Loucy (cell line): ENCODE measurements at regions not wholly inside any gene's neighbourhood (a gene's known extent, or its start where the extent isn't known, plus 50 kb on each side); places are given as distances from the start of the nearest gene placed in this dataset.

ENCODE experiments used
- H2AFZ ChIP-seq: fragments of 200-600 bp; sonication (generic); 2 replicates; pipeline ENCODE4 v1.6.0; 2016; ENCODE audit warnings: antibody characterized with exemption, mild to moderate bottlenecking, low read length, moderate library complexity
- H3F3A ChIP-seq: fragments of 200-600 bp; 2 replicates; pipeline ENCODE4 v1.6.0; 2016; ENCODE audit warnings: antibody characterized with exemption, low read depth, mild to moderate bottlenecking
- H3K27me3 ChIP-seq: fragments of 200-600 bp; sonication (generic); 2 replicates; pipeline ENCODE4 v1.6.1; 2014; ENCODE audit warnings: low read length, mild to moderate bottlenecking; ENCODE audit not compliant: insufficient read depth, poor library complexity, severe bottlenecking
- H3K36me3 ChIP-seq: fragments of 200-600 bp; sonication (generic); 2 replicates; pipeline ENCODE4 v1.6.1; 2016; ENCODE audit warnings: low read length; ENCODE audit not compliant: insufficient read depth
- H3K4me1 ChIP-seq: fragments of 200-600 bp; sonication (generic); 2 replicates; pipeline ENCODE4 v1.5.1; 2014; ENCODE audit warnings: low read length, mild to moderate bottlenecking; ENCODE audit not compliant: insufficient read depth, poor library complexity, severe bottlenecking
- H3K4me2 ChIP-seq: fragments of 200-600 bp; sonication (generic); 2 replicates; pipeline ENCODE4 v1.6.0; 2014; ENCODE audit warnings: antibody characterized with exemption, low read length, low read depth, mild to moderate bottlenecking; ENCODE audit not compliant: poor library complexity, severe bottlenecking
- H3K4me3 ChIP-seq: fragments of 200-600 bp; sonication (generic); 2 replicates; pipeline ENCODE4 v1.5.1; 2014; ENCODE audit warnings: low read length, mild to moderate bottlenecking, mixed read lengths; ENCODE audit not compliant: poor library complexity, severe bottlenecking
- H3K79me2 ChIP-seq: fragments of 200-600 bp; sonication (generic); 2 replicates; pipeline ENCODE4 v1.6.1; 2014; ENCODE audit warnings: low read length; ENCODE audit not compliant: insufficient read depth
- H3K9ac ChIP-seq: fragments of 200-600 bp; sonication (generic); 2 replicates; pipeline ENCODE4 v1.6.0; 2014; ENCODE audit warnings: mild to moderate bottlenecking, low read depth, low read length, moderate library complexity; ENCODE audit not compliant: poor library complexity, severe bottlenecking
- H3K9me2 ChIP-seq: fragments of 200-600 bp; sonication (generic); replicated peaks from 2 replicates; pipeline ENCODE4 v1.6.1; 2016; ENCODE audit warnings: low read depth, low read length, mixed read lengths
- H3K9me3 ChIP-seq: fragments of 200-600 bp; sonication (generic); 2 replicates; pipeline ENCODE4 v1.6.1; 2014; ENCODE audit warnings: mild to moderate bottlenecking, antibody characterized with exemption, low read length, low read depth; ENCODE audit not compliant: insufficient read depth
- H4K20me1 ChIP-seq: fragments of 200-600 bp; sonication (generic); 2 replicates; pipeline ENCODE4 v1.6.0; 2014; ENCODE audit warnings: antibody characterized with exemption, low read length, mild to moderate bottlenecking; ENCODE audit not compliant: insufficient read depth, poor library complexity, severe bottlenecking
- EZH2phosphoT487 ChIP-seq: fragments of 200-600 bp; IDR thresholded peaks from 2 replicates; pipeline ENCODE4 v1.6.1; 2018; ENCODE audit warnings: antibody characterized with exemption, mild to moderate bottlenecking, moderate library complexity, borderline replicate concordance
- TF ChIP-seq, protein P1 (sequence below): fragments of 200-600 bp; sonication (generic); conservative IDR thresholded peaks from 2 replicates; pipeline ENCODE4 v1.5.1; 2014; ENCODE audit warnings: mild to moderate bottlenecking, antibody characterized with exemption, low read length

DNA sequence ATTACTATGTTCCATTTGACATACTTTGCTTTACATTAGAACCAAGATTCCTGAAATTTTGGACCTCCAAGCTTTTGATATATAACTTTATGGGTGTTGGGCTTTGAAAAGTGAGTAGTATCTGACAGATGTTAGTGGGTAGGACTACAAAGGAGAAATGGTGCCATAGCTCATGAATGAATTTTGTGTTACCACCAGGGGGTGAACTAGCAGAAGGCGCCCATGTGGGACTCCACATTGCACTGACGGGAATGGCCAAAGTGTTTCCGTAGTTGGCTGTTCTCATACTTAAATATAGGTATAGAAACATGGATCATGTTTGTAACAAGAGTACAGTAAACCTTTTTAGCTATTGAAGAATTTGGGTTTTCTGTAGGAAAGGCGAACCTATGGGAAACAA, 337.5 kb downstream of the FLRT2 start:
- Histone ChIP-seq H3K9me3 (no peaks in the 10 kb centered on the region), H3K4me3 (no peak overlapping the region), H3K9ac (no peak overlapping the region), H3K27me3 (no peaks in the 10 kb centered on the region), H3K36me3 (no peaks in the 10 kb centered on the region), H2AFZ (no peak overlapping the region), H3K4me1 (no peaks in the 10 kb centered on the region), H3K9me2 (no peaks in the 10 kb centered on the region), H3F3A (no peaks in the 10 kb centered on the region), H3K4me2 (no peak overlapping the region), H3K79me2 (no peaks in the 10 kb centered on the region), H4K20me1 (no peaks in the 10 kb centered on the region)
- TF ChIP-seq, protein P1, sequence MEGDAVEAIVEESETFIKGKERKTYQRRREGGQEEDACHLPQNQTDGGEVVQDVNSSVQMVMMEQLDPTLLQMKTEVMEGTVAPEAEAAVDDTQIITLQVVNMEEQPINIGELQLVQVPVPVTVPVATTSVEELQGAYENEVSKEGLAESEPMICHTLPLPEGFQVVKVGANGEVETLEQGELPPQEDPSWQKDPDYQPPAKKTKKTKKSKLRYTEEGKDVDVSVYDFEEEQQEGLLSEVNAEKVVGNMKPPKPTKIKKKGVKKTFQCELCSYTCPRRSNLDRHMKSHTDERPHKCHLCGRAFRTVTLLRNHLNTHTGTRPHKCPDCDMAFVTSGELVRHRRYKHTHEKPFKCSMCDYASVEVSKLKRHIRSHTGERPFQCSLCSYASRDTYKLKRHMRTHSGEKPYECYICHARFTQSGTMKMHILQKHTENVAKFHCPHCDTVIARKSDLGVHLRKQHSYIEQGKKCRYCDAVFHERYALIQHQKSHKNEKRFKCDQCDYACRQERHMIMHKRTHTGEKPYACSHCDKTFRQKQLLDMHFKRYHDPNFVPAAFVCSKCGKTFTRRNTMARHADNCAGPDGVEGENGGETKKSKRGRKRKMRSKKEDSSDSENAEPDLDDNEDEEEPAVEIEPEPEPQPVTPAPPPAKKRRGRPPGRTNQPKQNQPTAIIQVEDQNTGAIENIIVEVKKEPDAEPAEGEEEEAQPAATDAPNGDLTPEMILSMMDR: peak; percentile 47
- TF ChIP-seq EZH2phosphoT487: no peak

DNA sequence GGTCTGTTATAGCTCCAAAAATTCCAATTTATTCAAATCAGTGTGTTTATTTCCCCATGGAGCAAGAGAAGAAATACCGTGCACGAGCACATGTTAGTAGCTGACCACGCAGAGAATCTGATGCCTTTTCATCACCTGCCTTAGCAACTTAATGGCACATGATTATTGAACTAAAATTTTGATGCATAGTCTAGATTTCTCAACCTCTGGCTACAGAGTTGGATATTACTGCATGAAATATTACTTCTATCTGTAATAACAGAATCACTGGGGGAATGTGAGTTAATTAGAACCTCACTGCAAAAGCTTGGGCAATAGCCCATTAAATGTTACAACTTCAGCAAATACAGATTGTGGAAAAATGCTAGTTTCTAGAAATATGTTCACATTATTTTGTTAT, 335.8 kb downstream of the FLRT2 start:
- Histone ChIP-seq H3K4me2 (no peak overlapping the region), H3K4me3 (no peak overlapping the region), H3F3A (no peaks in the 10 kb centered on the region), H3K9ac (no peak overlapping the region), H3K4me1 (no peaks in the 10 kb centered on the region), H2AFZ (no peak overlapping the region), H3K9me2 (no peaks in the 10 kb centered on the region), H3K27me3 (no peaks in the 10 kb centered on the region), H3K9me3 (no peaks in the 10 kb centered on the region), H4K20me1 (no peaks in the 10 kb centered on the region), H3K36me3 (no peaks in the 10 kb centered on the region), H3K79me2 (no peaks in the 10 kb centered on the region)
- TF ChIP-seq, protein P1: no peak
- TF ChIP-seq EZH2phosphoT487: no peak

DNA sequence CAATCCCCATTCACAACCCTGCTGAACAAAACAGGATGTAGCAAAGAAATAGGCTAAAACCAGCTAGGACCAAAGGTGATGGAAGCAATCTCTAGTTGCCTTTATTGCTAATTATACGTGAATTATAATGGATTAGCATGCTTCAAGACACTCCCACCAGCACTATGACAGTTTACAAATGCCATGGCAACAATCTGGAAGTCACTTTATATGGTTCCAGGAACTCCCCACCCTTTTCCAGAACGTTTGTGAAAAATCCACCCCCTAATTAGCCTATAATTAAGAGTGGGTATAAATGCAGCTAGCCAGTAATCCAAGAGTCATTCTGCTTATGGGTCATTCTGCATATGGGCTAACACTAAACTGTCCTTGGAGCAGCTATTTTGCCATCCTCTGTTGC, 328.7 kb downstream of the FLRT2 start:
- no peak overlapping the region for H3K4me2 ChIP-seq
- H3K4me3 ChIP-seq: no peak overlapping the region
- TF ChIP-seq, protein P1: no peak
- TF ChIP-seq EZH2phosphoT487: no peak
- H3K9me2 ChIP-seq: no peaks in the 10 kb centered on the region
- H3F3A ChIP-seq: no peaks in the 10 kb centered on the region
- H3K36me3 ChIP-seq: no peaks in the 10 kb centered on the region
- H3K79me2 ChIP-seq: no peaks in the 10 kb centered on the region
- no peaks in the 10 kb centered on the region for H3K27me3 ChIP-seq
- H3K9me3 ChIP-seq: no peaks in the 10 kb centered on the region
- no peak overlapping the region for H2AFZ ChIP-seq
- H3K9ac ChIP-seq: no peak overlapping the region
- H3K4me1 ChIP-seq: no peaks in the 10 kb centered on the region
- no peaks in the 10 kb centered on the region for H4K20me1 ChIP-seq
